ENCODE measurements at regions not wholly inside any gene's neighbourhood (a gene's known extent, or its start where the extent isn't known, plus 50 kb on each side); places are given as distances from the start of the nearest gene placed in this dataset.

DNA sequence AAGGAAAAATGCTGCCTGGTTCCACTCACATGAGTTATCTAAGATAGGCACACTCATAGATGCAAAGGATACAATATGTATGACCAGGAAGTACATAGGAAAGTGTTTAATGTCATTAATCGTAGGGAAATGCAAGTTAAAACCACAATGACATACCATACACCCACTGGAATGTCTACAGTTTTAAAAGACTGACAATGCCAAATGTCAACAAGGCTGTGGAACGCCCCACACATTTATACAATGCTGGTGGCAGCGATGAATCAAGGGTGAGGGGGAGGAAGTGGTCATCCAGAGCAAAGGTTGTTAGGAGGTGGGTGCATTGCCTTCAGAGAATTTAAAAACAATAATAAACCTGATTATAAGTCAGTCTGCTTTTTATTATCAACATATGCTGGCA, 437.8 kb downstream of the ARHGEF28 start:
- Mint-ChIP-seq H3K4me3 (ENCODE audit: unreplicated experiment) (no peak overlapping the region), H3K9me3 (ENCODE audit: low read depth) (no peaks in the 10 kb centered on the region), H3K4me1 (ENCODE audit: low read depth) (peaks cover 33% of the 10 kb centered on the region), H3K36me3 (ENCODE audit: low read depth) (no peaks in the 10 kb centered on the region), H3K27ac (ENCODE audit: unreplicated experiment) (peak overlapping the region; percentile 81), H3K27me3 (ENCODE audit: low read depth) (no peaks in the 10 kb centered on the region)
- no peak for DNase-seq (ENCODE audit: low spot score)
- TF ChIP-seq, protein P1, sequence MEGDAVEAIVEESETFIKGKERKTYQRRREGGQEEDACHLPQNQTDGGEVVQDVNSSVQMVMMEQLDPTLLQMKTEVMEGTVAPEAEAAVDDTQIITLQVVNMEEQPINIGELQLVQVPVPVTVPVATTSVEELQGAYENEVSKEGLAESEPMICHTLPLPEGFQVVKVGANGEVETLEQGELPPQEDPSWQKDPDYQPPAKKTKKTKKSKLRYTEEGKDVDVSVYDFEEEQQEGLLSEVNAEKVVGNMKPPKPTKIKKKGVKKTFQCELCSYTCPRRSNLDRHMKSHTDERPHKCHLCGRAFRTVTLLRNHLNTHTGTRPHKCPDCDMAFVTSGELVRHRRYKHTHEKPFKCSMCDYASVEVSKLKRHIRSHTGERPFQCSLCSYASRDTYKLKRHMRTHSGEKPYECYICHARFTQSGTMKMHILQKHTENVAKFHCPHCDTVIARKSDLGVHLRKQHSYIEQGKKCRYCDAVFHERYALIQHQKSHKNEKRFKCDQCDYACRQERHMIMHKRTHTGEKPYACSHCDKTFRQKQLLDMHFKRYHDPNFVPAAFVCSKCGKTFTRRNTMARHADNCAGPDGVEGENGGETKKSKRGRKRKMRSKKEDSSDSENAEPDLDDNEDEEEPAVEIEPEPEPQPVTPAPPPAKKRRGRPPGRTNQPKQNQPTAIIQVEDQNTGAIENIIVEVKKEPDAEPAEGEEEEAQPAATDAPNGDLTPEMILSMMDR (IDR thresholded peaks at IDR 0.05), result no peak

DNA sequence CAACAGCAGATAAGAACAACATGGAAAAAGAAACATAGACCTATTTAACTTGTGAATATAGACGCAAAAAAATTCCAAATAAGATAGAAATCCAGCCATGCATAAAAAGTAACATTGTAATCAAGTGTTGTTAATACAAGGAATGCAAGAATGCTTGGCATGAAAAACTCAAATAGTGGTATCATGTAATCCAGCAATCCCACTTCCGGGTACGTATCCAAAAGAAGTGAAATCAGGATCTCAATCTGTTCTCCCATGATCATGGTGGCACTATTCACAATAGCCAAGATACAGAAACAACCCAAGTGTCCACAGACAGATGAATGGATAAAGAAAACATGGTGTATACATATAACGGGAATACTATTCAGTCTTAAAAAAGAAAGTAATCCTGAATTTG, 437.4 kb downstream of the ARHGEF28 start:
- H3K4me3 Mint-ChIP-seq (ENCODE audit: unreplicated experiment), result no peak overlapping the region
- H3K9me3 Mint-ChIP-seq (ENCODE audit: low read depth), result no peaks in the 10 kb centered on the region
- TF ChIP-seq, protein P1 (IDR thresholded peaks at IDR 0.05), result no peak
- H3K36me3 Mint-ChIP-seq (ENCODE audit: low read depth), result no peaks in the 10 kb centered on the region
- H3K27ac Mint-ChIP-seq (ENCODE audit: unreplicated experiment), result peak overlapping the region; percentile 81
- H3K27me3 Mint-ChIP-seq (ENCODE audit: low read depth), result no peaks in the 10 kb centered on the region
- no peak for DNase-seq (ENCODE audit: low spot score)
- peaks cover 32% of the 10 kb centered on the region for H3K4me1 Mint-ChIP-seq (ENCODE audit: low read depth)

DNA sequence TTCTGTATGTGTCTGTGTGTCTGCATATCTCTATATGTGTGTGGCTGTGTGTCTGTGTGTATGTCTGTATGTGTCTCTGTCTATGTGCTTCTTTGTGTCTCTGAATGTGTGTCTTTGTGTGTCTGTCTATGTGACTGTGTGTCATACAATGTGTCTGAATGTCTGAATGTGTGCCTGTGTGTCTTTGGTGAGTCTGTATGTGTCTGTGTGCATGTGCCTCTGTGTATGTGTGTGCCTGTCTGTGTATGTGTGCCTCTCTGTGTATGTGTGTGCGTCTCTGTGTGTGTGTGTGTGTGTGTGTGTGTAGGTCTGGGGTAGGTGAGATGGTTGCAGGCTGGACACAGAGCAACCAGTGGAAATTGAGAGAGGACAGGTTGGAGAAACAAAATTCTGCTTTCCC, 435.3 kb downstream of the ARHGEF28 start:
- Mint-ChIP-seq H3K27me3 (ENCODE audit: low read depth) (no peaks in the 10 kb centered on the region), H3K27ac (ENCODE audit: unreplicated experiment) (no peak overlapping the region), H3K9me3 (ENCODE audit: low read depth) (no peaks in the 10 kb centered on the region), H3K4me1 (ENCODE audit: low read depth) (peaks cover 31% of the 10 kb centered on the region), H3K36me3 (ENCODE audit: low read depth) (no peaks in the 10 kb centered on the region), H3K4me3 (ENCODE audit: unreplicated experiment) (no peak overlapping the region)
- TF ChIP-seq, protein P1 (IDR thresholded peaks at IDR 0.05), result no peak
- DNase-seq (ENCODE audit: low spot score), result no peak

DNA sequence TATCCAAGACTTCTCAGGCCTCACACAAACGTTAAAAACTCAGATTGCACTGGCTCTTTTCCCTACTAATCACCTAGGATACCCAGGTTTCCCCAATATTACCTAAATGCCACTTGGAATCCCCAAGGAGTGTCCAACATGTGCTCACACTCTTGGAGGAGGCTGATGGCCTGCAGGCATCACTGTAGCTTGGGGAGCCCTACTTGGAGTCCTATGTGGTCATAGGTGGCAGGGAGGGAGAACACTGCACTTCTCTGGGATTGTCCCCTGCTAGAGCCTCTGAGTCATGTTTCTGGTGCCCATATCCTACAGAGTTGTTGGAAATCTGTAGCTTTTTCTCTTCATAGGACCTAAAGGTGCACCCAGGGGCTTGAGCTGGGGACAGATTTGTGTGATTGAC, 433.7 kb downstream of the ARHGEF28 start:
- Mint-ChIP-seq H3K9me3 (ENCODE audit: low read depth) (no peaks in the 10 kb centered on the region), H3K4me3 (ENCODE audit: unreplicated experiment) (no peak overlapping the region), H3K4me1 (ENCODE audit: low read depth) (peaks cover 42% of the 10 kb centered on the region), H3K36me3 (ENCODE audit: low read depth) (no peaks in the 10 kb centered on the region), H3K27me3 (ENCODE audit: low read depth) (no peaks in the 10 kb centered on the region), H3K27ac (ENCODE audit: unreplicated experiment) (no peak overlapping the region)
- TF ChIP-seq, protein P1 (IDR thresholded peaks at IDR 0.05), result no peak
- DNase-seq (ENCODE audit: low spot score), result no peak

DNA sequence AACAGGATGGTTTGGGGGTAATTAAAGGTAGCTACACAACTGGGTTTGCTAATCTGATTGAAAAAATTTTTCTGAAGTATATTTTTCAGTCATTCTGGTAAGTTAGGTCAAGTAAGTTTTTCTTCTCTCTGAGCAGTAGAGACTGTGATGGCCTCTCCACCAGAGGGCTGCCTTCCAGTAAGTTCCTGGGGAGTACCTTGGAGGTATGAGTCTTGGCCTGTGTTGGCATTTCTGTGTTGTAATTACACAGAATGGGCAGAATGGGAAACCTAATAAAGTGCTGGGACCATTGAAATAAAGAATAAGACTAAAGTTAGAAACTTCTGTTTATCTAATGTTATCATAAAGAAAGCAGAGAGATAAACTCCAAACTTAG, 430.8 kb downstream of the ARHGEF28 start:
- H3K4me3 Mint-ChIP-seq (ENCODE audit: unreplicated experiment), result no peak overlapping the region
- no peaks in the 10 kb centered on the region for H3K27me3 Mint-ChIP-seq (ENCODE audit: low read depth)
- H3K4me1 Mint-ChIP-seq (ENCODE audit: low read depth), result peaks cover 27% of the 10 kb centered on the region
- TF ChIP-seq, protein P1 (IDR thresholded peaks at IDR 0.05), result peak; percentile 71
- H3K9me3 Mint-ChIP-seq (ENCODE audit: low read depth), result no peaks in the 10 kb centered on the region
- H3K27ac Mint-ChIP-seq (ENCODE audit: unreplicated experiment), result no peak overlapping the region
- DNase-seq (ENCODE audit: low spot score), result no peak
- no peaks in the 10 kb centered on the region for H3K36me3 Mint-ChIP-seq (ENCODE audit: low read depth)
